HepG2 (cell line): ENCODE measurements at regions not wholly inside any gene's neighbourhood (a gene's known extent, or its start where the extent isn't known, plus 50 kb on each side); places are given as distances from the start of the nearest gene placed in this dataset.

Experiments used
- ATAC-seq: fragments of 200-7000 bp; cut with Tn5 transposase; 3 replicates; pipeline ENCODE4 v1.9.1; 2020; ENCODE audit warnings: mild to moderate bottlenecking, moderate library complexity
- BruUV-seq: library from RNA; stranded (reverse); fragments of 400-500 nt; replicated peaks from 2 replicates; lab custom pipeline; 2021; lab: Mats Ljungman, UMichigan
- CTCF ChIA-PET: fragments of 300-600 bp; formaldehyde crosslinking; extraction: SDS; loops from one replicate; lab custom pipeline; 2021; ENCODE audit warnings: low total read pairs, inconsistent platforms, low intra/inter-chr PET ratio; lab: Yijun Ruan, JAX
- POLR2A ChIA-PET: fragments of 350-600 bp; sonication (Branson Sonifier 250); formaldehyde crosslinking; loops from one replicate; lab custom pipeline; 2020; ENCODE audit warnings: antibody characterized with exemption, inconsistent platforms; lab: Yijun Ruan, JAX
- DNase-seq: peaks from one replicate; pipeline ENCODE4 v3.0.0-alpha.2; 2015; ENCODE audit warnings: low spot score
- FAIRE-seq: peaks from 3 replicates; lab custom pipeline; 2011; peaks lifted over from hg19 to GRCh38; lab: Jason Lieb, UNC
- H2AFZ ChIP-seq: one replicate; pipeline ENCODE4 v1.6.1; 2011; ENCODE audit warnings: low read length, inconsistent platforms
- H3K27ac ChIP-seq: fragments of 300-600 bp; 3 replicates; pipeline ENCODE4 v1.8.0; 2011; ENCODE audit warnings: mixed run types, mild to moderate bottlenecking, mixed read lengths, low read length, inconsistent platforms; ENCODE audit not compliant: insufficient read depth; ENCODE audit errors: extremely low read length
- H3K27me3 ChIP-seq, 2 experiments: fragments of 200-600 bp in 1 of 2; 2 replicates in 1 of 2; 3 replicates in 1 of 2; pipeline versions ENCODE4 v1.6.0 to v1.8.0; 2011; ENCODE audit warnings: low read length in 2 of 2, mild to moderate bottlenecking in 2 of 2, moderate library complexity in 2 of 2, inconsistent platforms in 1 of 2; ENCODE audit not compliant: insufficient read depth in 2 of 2, control insufficient read depth in 1 of 2
- H3K36me3 ChIP-seq, 2 experiments: fragments of 200-600 bp in 1 of 2; replicated peaks in 1 of 2; 2 replicates in 1 of 2; 3 replicates in 1 of 2; pipeline versions ENCODE4 v1.5.1 to v1.8.0; 2011; ENCODE audit warnings: low read length in 2 of 2, inconsistent platforms in 1 of 2; ENCODE audit not compliant: insufficient read depth in 2 of 2, control insufficient read depth in 1 of 2
- H3K4me1 ChIP-seq: 2 replicates; pipeline ENCODE4 v1.5.1; 2012; ENCODE audit warnings: low read length, inconsistent platforms; ENCODE audit not compliant: insufficient read depth
- H3K4me2 ChIP-seq: 2 replicates; pipeline ENCODE4 v1.6.0; 2011; ENCODE audit warnings: low read depth, low read length, inconsistent platforms
- H3K4me3 ChIP-seq, 3 experiments: fragments of 200-600 bp in 1 of 3; sonication (generic), shearing (Covaris generic) in 1 of 3; replicated peaks in 1 of 3; 2 replicates each; pipeline ENCODE4 v1.5.1; 2011 to 2016; ENCODE audit warnings: low read length in 3 of 3, inconsistent platforms in 2 of 3, low read depth in 2 of 3, mild to moderate bottlenecking in 2 of 3, control low read depth in 1 of 3, mixed read lengths in 1 of 3; ENCODE audit not compliant: insufficient read depth in 1 of 3
- H3K79me2 ChIP-seq: one replicate; pipeline ENCODE4 v1.6.1; 2011; ENCODE audit warnings: low read length, inconsistent platforms; ENCODE audit not compliant: insufficient read depth
- H3K9ac ChIP-seq: 2 replicates; pipeline ENCODE4 v1.6.0; 2011; ENCODE audit warnings: mild to moderate bottlenecking, low read depth, low read length, inconsistent platforms; ENCODE audit not compliant: insufficient read depth
- H3K9me3 ChIP-seq: 2 replicates; pipeline ENCODE4 v1.5.1; 2012; ENCODE audit warnings: mild to moderate bottlenecking, low read length
- H4K20me1 ChIP-seq: 2 replicates; pipeline ENCODE4 v1.6.0; 2011; ENCODE audit warnings: inconsistent platforms, mild to moderate bottlenecking, low read length, moderate library complexity; ENCODE audit not compliant: insufficient read depth
- CBX2 ChIP-seq, 2 experiments: fragments of 200-600 bp in 1 of 2; sonication (generic); formaldehyde crosslinking in 1 of 2; IDR thresholded peaks; 2 replicates each; pipeline versions ENCODE4 v1.7.0 to v1.8.1; 2018 to 2022; ENCODE audit warnings: low read depth in 2 of 2, low read length in 1 of 2, mild to moderate bottlenecking in 1 of 2, missing genetic modification reagents in 1 of 2
- MEIS1 ChIP-seq: sonication (generic); formaldehyde crosslinking; IDR thresholded peaks from 2 replicates; pipeline ENCODE4 v1.9.0; 2021; ENCODE audit warnings: mild to moderate bottlenecking, missing genetic modification reagents, moderate library complexity, borderline replicate concordance
- NFKBIZ ChIP-seq: IDR thresholded peaks from 2 replicates; pipeline ENCODE4 v1.6.1; 2018; ENCODE audit warnings: missing genetic modification reagents, missing compliant biosample characterization
- NR1H2 ChIP-seq: sonication (generic); formaldehyde crosslinking; IDR thresholded peaks from 2 replicates; pipeline ENCODE4 v1.8.1; 2022; ENCODE audit warnings: low read depth, missing genetic modification reagents, borderline replicate concordance
- PCBP2 ChIP-seq: fragments of 200-400 bp; formaldehyde crosslinking; optimal IDR thresholded peaks from 2 replicates; pipeline ENCODE3; 2018; ENCODE audit warnings: low read length, low read depth; ENCODE audit not compliant: poor library complexity, severe bottlenecking
- RARG ChIP-seq: sonication (generic); formaldehyde crosslinking; IDR thresholded peaks from 2 replicates; pipeline ENCODE4 v1.4.0; 2020; ENCODE audit warnings: low read depth, mild to moderate bottlenecking, missing genetic modification reagents
- TBP ChIP-seq: sonication (generic); formaldehyde crosslinking; IDR thresholded peaks from 2 replicates; pipeline ENCODE4 v1.5.0; 2020; ENCODE audit warnings: missing genetic modification reagents
- ZBTB1 ChIP-seq: sonication (generic); formaldehyde crosslinking; IDR thresholded peaks from 2 replicates; pipeline ENCODE4 v1.4.0; 2020; ENCODE audit warnings: missing genetic modification reagents, borderline replicate concordance
- ZNF44 ChIP-seq: sonication (generic); formaldehyde crosslinking; IDR thresholded peaks from 2 replicates; pipeline ENCODE4 v1.5.1; 2020; ENCODE audit warnings: mild to moderate bottlenecking, missing genetic modification reagents
- ZNF598 ChIP-seq: sonication (generic); formaldehyde crosslinking; IDR thresholded peaks from 2 replicates; pipeline ENCODE4 v1.5.1; 2020; ENCODE audit warnings: mild to moderate bottlenecking, missing genetic modification reagents, borderline replicate concordance
- ZNF644 ChIP-seq: IDR thresholded peaks from 2 replicates; pipeline ENCODE4 v1.6.1; 2016; ENCODE audit warnings: low read depth
- WGBS: methylation state at CpG from one replicate; pipeline ENCODE4 v1.1.6; 2017; ENCODE audit warnings: low lambda C conversion rate; 5-methylcytosine and 5-hydroxymethylcytosine counted together
- in situ Hi-C: cut with HindIII; loops from 2 replicates; pipeline ENCODE4 v1.10.0; 2017; ENCODE audit warnings: low pct_unique_long_range_greater_than_20kb; ENCODE audit not compliant: extremely low pct_ligation_motif_present
- intact Hi-C: fragments of 100-400 bp; cut with micrococcal nuclease; formaldehyde crosslinking; loops from one replicate; pipeline ENCODE4 v1.10.0; 2022; ENCODE audit not compliant: unreplicated experiment
- TF ChIP-seq, protein P1 (sequence below): IDR thresholded peaks from 2 replicates; pipeline ENCODE4 v1.6.1; 2012; ENCODE audit warnings: low read length, improper control_type of control experiment
- TF ChIP-seq, protein P2 (sequence below): sonication (generic); formaldehyde crosslinking; IDR thresholded peaks from 2 replicates; pipeline ENCODE4 v1.4.0; 2020; ENCODE audit warnings: missing genetic modification reagents, mild to moderate bottlenecking, borderline replicate concordance
- TF ChIP-seq, protein P3 (sequence below): sonication (generic); formaldehyde crosslinking; IDR thresholded peaks from 2 replicates; pipeline ENCODE4; 2020; ENCODE audit warnings: missing genetic modification reagents, mild to moderate bottlenecking, borderline replicate concordance

DNA sequence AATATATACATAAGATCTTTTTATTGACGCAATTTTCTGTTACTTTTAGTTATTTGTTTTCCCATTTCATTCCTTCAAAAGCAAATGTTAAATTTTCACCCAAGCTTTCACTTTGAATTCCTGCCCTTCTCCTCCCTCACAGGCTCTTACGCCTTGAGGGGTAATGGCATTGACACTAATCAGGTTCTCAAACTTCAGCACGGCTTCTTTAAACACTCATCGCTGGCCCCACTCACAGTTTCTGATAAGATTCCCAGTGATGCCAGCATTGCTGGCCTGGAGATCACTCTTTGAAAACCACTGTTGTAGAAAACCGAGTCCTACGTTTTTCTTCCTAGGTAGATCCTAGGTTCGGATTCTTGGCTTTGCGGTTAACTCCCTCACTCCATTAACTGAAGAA lies 105.6 kb upstream of the EPB41L3 start (continued):
- TF ChIP-seq, protein P1, sequence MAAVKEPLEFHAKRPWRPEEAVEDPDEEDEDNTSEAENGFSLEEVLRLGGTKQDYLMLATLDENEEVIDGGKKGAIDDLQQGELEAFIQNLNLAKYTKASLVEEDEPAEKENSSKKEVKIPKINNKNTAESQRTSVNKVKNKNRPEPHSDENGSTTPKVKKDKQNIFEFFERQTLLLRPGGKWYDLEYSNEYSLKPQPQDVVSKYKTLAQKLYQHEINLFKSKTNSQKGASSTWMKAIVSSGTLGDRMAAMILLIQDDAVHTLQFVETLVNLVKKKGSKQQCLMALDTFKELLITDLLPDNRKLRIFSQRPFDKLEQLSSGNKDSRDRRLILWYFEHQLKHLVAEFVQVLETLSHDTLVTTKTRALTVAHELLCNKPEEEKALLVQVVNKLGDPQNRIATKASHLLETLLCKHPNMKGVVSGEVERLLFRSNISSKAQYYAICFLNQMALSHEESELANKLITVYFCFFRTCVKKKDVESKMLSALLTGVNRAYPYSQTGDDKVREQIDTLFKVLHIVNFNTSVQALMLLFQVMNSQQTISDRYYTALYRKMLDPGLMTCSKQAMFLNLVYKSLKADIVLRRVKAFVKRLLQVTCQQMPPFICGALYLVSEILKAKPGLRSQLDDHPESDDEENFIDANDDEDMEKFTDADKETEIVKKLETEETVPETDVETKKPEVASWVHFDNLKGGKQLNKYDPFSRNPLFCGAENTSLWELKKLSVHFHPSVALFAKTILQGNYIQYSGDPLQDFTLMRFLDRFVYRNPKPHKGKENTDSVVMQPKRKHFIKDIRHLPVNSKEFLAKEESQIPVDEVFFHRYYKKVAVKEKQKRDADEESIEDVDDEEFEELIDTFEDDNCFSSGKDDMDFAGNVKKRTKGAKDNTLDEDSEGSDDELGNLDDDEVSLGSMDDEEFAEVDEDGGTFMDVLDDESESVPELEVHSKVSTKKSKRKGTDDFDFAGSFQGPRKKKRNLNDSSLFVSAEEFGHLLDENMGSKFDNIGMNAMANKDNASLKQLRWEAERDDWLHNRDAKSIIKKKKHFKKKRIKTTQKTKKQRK = no peak
- TF ChIP-seq, all 625 proteins: peak for 0

DNA sequence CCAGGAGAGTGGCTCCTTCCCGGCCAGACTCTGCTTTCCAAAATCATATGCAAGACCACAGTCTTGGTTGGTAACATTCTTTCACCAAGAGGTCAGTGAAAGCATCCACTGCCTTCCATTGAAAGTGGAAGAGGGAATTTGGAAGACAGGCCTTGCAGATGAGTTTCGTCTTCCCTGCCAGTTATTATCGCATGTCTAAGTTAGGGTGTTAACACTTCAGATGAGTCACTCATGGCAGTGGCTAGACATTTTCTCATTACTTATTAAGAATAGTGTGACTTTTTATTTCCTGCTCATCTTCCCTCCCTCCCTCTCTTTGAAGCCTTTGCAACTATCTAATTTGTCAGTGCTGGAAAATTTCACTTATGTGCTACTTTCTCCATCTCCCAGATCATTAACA lies 102.9 kb upstream of the EPB41L3 start:
- Histone ChIP-seq H3K4me2 (no peak overlapping the region), H3K36me3 (no peaks in the 10 kb centered on the region), H3K9ac (no peak overlapping the region), H3K27ac (no peak overlapping the region), H3K4me1 (no peaks in the 10 kb centered on the region), H3K9me3 (no peaks in the 10 kb centered on the region), H3K27me3 (peaks cover 0 to 3% of the 10 kb centered on the region in 2 experiments; a peak in 1 of 5 replicates), H3K4me3 (no peak overlapping the region), H4K20me1 (no peaks in the 10 kb centered on the region), H2AFZ (no peak overlapping the region), H3K79me2 (no peaks in the 10 kb centered on the region)
- CTCF ChIA-PET = no interaction called here
- ATAC-seq (no peak), DNase-seq (no peak), FAIRE-seq (no peak)
- 60% methylated on average over 3 of the region's 3 CpGs for WGBS
- in situ Hi-C loops = no loop called here
- intact Hi-C loops = no loop called here
- POLR2A ChIA-PET = no interaction called here
- no TSS peak for BruUV-seq
- TF ChIP-seq ZBTB1 (CRISPR knock-in tag) (no peak), ZNF598 (CRISPR knock-in tag) (no peak), CBX2 (IDR thresholded peaks at IDR 0.05; ENCODE audit: low read depth, low read length) (no peak), CBX2 (CRISPR knock-in tag; IDR thresholded peaks at IDR 0.05; ENCODE audit: low read depth) (no peak), ZNF44 (no peak), NFKBIZ (CRISPR knock-in tag) (no peak), ZNF644 (CRISPR knock-in tag) (no peak), PCBP2 (no peak), TBP (CRISPR knock-in tag) (no peak), NR1H2 (CRISPR knock-in tag) (no peak), RARG (no peak), MEIS1 (CRISPR knock-in tag) (no peak)
- TF ChIP-seq, protein P2, sequence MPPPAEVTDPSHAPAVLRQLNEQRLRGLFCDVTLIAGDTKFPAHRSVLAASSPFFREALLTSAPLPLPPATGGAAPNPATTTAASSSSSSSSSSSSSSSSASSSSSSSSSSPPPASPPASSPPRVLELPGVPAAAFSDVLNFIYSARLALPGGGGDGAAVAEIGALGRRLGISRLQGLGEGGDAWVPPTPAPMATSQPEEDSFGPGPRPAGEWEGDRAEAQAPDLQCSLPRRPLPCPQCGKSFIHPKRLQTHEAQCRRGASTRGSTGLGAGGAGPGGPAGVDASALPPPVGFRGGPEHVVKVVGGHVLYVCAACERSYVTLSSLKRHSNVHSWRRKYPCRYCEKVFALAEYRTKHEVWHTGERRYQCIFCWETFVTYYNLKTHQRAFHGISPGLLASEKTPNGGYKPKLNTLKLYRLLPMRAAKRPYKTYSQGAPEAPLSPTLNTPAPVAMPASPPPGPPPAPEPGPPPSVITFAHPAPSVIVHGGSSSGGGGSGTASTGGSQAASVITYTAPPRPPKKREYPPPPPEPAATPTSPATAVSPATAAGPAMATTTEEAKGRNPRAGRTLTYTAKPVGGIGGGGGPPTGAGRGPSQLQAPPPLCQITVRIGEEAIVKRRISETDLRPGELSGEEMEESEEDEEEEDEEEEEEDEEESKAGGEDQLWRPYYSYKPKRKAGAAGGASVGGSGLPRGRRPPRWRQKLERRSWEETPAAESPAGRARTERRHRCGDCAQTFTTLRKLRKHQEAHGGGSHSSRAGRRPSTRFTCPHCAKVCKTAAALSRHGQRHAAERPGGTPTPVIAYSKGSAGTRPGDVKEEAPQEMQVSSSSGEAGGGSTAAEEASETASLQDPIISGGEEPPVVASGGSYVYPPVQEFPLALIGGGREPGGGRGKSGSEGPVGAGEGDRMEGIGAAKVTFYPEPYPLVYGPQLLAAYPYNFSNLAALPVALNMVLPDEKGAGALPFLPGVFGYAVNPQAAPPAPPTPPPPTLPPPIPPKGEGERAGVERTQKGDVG = no peak
- TF ChIP-seq, protein P3, sequence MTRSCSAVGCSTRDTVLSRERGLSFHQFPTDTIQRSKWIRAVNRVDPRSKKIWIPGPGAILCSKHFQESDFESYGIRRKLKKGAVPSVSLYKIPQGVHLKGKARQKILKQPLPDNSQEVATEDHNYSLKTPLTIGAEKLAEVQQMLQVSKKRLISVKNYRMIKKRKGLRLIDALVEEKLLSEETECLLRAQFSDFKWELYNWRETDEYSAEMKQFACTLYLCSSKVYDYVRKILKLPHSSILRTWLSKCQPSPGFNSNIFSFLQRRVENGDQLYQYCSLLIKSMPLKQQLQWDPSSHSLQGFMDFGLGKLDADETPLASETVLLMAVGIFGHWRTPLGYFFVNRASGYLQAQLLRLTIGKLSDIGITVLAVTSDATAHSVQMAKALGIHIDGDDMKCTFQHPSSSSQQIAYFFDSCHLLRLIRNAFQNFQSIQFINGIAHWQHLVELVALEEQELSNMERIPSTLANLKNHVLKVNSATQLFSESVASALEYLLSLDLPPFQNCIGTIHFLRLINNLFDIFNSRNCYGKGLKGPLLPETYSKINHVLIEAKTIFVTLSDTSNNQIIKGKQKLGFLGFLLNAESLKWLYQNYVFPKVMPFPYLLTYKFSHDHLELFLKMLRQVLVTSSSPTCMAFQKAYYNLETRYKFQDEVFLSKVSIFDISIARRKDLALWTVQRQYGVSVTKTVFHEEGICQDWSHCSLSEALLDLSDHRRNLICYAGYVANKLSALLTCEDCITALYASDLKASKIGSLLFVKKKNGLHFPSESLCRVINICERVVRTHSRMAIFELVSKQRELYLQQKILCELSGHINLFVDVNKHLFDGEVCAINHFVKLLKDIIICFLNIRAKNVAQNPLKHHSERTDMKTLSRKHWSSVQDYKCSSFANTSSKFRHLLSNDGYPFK (CRISPR knock-in tag) = no peak
